Fibroblast of pulmonary artery (primary cell): ENCODE measurements at regions not wholly inside any gene's neighbourhood (a gene's known extent, or its start where the extent isn't known, plus 50 kb on each side); places are given as distances from the start of the nearest gene placed in this dataset.
A peak's percentile ranks its signal among the peaks of the same experiment; 100 is the strongest.

Source experiments
- DNase-seq: peaks from one replicate; pipeline ENCODE4 v3.0.0-alpha.2; 2010; ENCODE audit warnings: low read depth
- H3K4me3 ChIP-seq: replicated peaks from 2 replicates; pipeline ENCODE4 v1.5.1; 2011; ENCODE audit warnings: low read depth, mild to moderate bottlenecking, control low read depth, low read length, moderate library complexity
- TF ChIP-seq, protein P1 (sequence below): IDR thresholded peaks from 2 replicates; pipeline ENCODE4 v1.5.1; 2011; ENCODE audit warnings: mild to moderate bottlenecking, control low read depth, low read length, inconsistent platforms; ENCODE audit errors: missing control alignments

DNA sequence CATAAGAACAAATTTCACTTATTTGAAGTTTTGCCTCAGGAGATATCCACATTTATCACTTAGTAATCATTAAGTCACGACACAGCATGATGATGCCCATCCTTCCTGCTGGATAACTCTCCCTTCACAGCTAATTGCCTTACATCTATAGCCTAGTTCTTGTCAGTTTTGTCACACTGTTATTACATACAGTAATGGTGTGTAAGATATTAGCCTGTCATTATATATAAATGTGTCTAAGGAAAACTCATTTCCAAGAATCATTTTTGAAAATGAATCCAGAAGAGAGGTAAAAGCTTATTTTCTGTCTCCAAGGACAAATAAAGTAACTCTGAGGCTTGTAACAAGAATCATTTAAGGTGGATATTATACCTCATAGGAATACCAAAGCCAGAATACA, 193.2 kb upstream of the ARID2 start:
- H3K4me3 ChIP-seq, result no peak overlapping the region
- TF ChIP-seq, protein P1, sequence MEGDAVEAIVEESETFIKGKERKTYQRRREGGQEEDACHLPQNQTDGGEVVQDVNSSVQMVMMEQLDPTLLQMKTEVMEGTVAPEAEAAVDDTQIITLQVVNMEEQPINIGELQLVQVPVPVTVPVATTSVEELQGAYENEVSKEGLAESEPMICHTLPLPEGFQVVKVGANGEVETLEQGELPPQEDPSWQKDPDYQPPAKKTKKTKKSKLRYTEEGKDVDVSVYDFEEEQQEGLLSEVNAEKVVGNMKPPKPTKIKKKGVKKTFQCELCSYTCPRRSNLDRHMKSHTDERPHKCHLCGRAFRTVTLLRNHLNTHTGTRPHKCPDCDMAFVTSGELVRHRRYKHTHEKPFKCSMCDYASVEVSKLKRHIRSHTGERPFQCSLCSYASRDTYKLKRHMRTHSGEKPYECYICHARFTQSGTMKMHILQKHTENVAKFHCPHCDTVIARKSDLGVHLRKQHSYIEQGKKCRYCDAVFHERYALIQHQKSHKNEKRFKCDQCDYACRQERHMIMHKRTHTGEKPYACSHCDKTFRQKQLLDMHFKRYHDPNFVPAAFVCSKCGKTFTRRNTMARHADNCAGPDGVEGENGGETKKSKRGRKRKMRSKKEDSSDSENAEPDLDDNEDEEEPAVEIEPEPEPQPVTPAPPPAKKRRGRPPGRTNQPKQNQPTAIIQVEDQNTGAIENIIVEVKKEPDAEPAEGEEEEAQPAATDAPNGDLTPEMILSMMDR, result no peak
- DNase-seq, result no peak

DNA sequence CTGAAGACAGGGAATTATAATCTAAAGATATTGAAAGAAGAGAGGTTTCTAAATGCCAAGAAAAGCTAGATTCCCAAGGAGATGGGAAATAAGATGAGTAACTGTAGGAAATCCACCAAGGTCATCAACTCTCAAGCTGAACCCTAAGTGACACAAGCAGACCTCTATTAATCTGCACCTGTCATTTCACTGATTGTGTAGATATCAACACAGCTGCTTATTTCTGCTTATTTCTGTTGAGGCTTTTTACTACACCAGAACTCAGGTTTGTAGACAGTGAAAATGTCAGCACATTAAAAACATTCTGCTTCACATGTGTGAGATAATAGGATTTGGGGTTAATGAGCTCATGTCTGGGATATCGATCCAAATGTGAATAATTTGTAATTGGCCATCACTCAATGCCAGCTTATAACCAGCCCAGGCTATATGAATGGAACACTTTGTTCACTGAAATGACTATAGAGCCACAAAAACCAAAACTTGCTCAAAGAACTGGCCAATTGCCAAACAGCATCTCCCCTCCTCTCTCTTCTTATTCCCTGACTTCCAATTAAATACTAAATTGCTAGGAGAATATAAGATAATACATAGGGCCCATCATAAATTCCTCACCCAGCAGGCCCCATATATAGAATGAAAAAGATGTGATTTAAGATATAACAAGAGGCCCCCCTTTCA, 188.7 kb upstream of the ARID2 start:
- H3K4me3 ChIP-seq, result no peak overlapping the region
- no peak for DNase-seq
- TF ChIP-seq, protein P1, result no peak

DNA sequence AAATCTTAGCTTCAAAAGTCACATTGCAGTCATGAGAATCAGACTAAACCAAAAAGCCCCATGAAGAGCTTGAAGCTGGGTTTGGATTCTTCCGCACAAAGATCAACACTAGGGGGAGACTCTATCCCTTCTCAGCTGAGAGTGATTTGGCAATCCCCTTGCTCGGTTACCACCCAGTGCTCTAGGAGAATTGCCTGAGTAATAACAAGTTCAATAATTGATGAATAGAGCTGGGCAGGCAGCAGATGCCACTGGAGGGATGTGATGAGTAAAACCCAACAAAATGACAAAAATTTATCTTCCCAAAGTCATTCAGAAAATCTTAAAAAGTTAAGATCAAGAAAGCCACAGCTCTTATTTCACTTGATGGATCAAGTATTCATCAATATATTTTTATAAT, 185.6 kb upstream of the ARID2 start:
- DNase-seq, result peak; percentile 91
- no peak overlapping the region for H3K4me3 ChIP-seq
- TF ChIP-seq, protein P1, result peak; percentile 90

DNA sequence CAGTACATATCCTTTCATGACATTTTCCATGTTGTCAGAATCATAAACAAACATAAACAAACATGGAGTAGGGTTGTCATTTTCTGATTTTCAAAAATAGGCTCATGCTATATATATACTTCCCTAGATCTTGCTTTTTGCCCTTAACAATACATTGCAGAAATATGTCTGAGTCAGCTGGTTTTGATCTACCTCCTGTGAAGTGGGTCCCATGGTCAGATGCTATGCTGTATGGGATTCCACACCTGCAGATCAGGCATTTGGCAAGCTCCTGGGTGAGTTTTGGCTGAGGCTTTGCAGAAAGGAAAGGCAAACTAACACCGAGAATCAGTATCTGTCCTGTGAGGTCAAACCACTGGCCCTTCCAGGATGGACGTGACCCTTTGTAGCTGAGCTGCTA, 183.0 kb upstream of the ARID2 start:
- no peak for DNase-seq
- H3K4me3 ChIP-seq, result no peak overlapping the region
- TF ChIP-seq, protein P1, result no peak

DNA sequence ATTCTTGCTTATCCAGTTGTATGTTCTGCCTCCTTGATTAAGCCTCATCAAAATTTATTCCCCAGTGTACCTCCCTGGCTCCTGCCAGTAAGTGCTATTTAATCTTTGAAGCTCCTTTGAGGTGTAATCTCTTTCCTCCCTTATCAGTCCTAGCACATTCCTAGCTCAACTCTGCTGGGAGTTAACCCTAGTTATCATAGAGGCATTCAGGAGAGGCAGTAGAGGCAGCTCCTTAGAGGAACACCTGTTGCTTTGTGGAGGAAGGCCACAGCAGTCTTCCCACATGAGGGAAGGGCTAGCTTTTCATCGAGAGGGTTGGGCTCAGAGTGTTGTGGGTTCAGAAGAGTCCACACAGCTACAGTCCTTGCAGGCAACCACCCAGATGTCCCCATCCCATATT, 182.4 kb upstream of the ARID2 start:
- TF ChIP-seq, protein P1, result no peak
- no peak overlapping the region for H3K4me3 ChIP-seq
- no peak for DNase-seq

DNA sequence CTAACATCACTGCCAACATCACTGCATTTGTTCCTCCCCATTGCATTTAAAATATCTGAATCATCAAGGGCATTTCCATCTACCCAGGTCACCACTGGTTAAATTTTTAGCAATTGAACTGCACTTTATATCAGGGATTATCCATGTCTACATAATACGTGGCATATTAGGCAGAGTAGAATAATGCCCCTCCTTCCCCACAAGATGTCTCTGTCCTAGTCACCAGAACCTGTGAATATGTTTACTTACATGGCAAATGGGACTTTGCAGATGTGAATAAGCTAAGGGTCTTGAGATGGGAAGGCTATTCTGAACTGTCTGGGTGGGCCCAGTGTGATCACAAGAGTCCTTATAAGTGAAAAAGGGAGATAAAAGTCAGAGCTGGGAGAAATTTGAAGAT, 181.7 kb upstream of the ARID2 start:
- TF ChIP-seq, protein P1, result peak; percentile 29
- peak; percentile 29 for DNase-seq
- no peak overlapping the region for H3K4me3 ChIP-seq

DNA sequence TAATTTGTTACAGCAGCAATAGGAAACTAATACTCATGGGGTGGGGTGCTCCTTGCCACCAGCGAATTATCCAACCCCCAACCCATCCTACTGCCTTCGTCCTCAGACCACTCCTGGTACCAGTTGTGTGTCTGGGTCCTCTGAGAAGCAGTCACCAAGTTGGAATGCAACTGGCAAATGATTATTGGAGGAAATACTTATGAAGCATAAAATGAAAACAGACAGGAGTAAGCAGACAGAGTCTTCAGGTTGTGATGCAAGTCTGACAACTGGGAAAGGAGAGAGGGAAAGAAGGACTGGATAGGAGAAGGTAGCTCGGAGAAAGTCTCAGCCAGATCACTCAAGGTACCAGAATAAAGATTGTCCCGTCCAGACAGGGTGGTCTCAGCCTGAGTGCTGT, 181.1 kb upstream of the ARID2 start:
- TF ChIP-seq, protein P1, result no peak
- DNase-seq, result no peak
- H3K4me3 ChIP-seq, result no peak overlapping the region
